Breast epithelium (tissue), 3 donors: ENCODE measurements at regions not wholly inside any gene's neighbourhood (a gene's known extent, or its start where the extent isn't known, plus 50 kb on each side); places are given as distances from the start of the nearest gene placed in this dataset.

Source experiments
- POLR2A ChIP-seq: fragments of 450-650 bp; IDR thresholded peaks from one replicate; pipeline ENCODE4 v1.6.1; 2016; ENCODE audit warnings: antibody characterized with exemption, mild to moderate bottlenecking, moderate library complexity
- POLR2AphosphoS5 ChIP-seq, 3 donors: sonication (generic); formaldehyde crosslinking; IDR thresholded peaks; one replicate each; pipeline ENCODE4 v1.6.1; 2017; ENCODE audit warnings: antibody characterized with exemption in 3 of 3
- TF ChIP-seq, protein P1 (sequence below), 3 donors: fragments of 450-650 bp; IDR thresholded peaks; one replicate each; pipeline ENCODE4 v1.5.1; 2016 to 2017; ENCODE audit warnings: antibody characterized with exemption in 3 of 3, mild to moderate bottlenecking in 3 of 3, moderate library complexity in 3 of 3

DNA sequence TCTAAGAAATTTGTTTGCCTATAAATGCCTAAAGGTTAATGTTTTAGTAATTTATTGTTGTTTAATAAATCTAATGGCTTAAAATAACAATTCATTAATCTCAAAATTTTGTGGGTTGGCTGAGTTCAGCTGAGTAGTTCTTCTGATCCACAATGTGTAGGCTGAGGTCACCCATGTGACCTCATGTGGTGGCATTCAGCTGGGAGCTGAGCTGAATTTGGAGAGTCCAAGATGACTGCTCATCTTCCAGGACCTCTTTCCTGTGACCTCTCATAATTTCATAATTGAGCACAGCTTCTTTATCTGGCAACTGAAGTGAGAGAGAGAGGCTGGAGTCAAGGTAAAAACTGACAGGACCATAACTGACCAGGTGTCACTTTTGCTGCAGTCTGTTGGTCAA, 132.4 kb downstream of the TXNL1 start:
- TF ChIP-seq POLR2AphosphoS5 (IDR thresholded peaks at IDR 0.05): no peak
- TF ChIP-seq, protein P1, sequence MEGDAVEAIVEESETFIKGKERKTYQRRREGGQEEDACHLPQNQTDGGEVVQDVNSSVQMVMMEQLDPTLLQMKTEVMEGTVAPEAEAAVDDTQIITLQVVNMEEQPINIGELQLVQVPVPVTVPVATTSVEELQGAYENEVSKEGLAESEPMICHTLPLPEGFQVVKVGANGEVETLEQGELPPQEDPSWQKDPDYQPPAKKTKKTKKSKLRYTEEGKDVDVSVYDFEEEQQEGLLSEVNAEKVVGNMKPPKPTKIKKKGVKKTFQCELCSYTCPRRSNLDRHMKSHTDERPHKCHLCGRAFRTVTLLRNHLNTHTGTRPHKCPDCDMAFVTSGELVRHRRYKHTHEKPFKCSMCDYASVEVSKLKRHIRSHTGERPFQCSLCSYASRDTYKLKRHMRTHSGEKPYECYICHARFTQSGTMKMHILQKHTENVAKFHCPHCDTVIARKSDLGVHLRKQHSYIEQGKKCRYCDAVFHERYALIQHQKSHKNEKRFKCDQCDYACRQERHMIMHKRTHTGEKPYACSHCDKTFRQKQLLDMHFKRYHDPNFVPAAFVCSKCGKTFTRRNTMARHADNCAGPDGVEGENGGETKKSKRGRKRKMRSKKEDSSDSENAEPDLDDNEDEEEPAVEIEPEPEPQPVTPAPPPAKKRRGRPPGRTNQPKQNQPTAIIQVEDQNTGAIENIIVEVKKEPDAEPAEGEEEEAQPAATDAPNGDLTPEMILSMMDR (IDR thresholded peaks at IDR 0.05): no peak
- no peak for TF ChIP-seq POLR2A
